Ovary (tissue), 7 donors: ENCODE measurements at regions not wholly inside any gene's neighbourhood (a gene's known extent, or its start where the extent isn't known, plus 50 kb on each side); places are given as distances from the start of the nearest gene placed in this dataset.

Experiments used
- DNase-seq, 5 donors: peaks; one replicate each; pipeline ENCODE4 v3.0.0-alpha.2; 2019 to 2020
- H3K27ac ChIP-seq, 2 donors: fragments of 200-600 bp; one replicate each; pipeline versions ENCODE4 v1.5.1 to v1.8.0; 2019 to 2022
- H3K27me3 ChIP-seq: fragments of 200-600 bp; one replicate; pipeline ENCODE4 v1.8.0; 2022
- H3K36me3 ChIP-seq: fragments of 200-600 bp; sonication (generic); one replicate; pipeline ENCODE4 v1.5.1; 2019
- H3K4me1 ChIP-seq: one replicate; pipeline ENCODE4 v1.8.1; 2013; ENCODE audit warnings: mild to moderate bottlenecking, moderate library complexity; ENCODE audit not compliant: insufficient read depth
- H3K4me3 ChIP-seq: fragments of 200-600 bp; sonication (generic); one replicate; pipeline ENCODE4 v1.5.1; 2017
- H3K9me3 ChIP-seq, 2 donors: fragments of 200-600 bp in 1 of 2; sonication (generic) in 1 of 2; one replicate each; pipeline versions ENCODE4 v1.5.1 to v1.8.1; 2013 to 2019; ENCODE audit warnings: mild to moderate bottlenecking in 1 of 2, moderate library complexity in 1 of 2
- CTCF ChIP-seq, 3 donors: fragments of 450-650 bp in 2 of 3; fragments of 200-600 bp in 1 of 3; IDR thresholded peaks; one replicate each; pipeline versions ENCODE4 v1.5.1 to v1.8.0; 2016 to 2022; ENCODE audit warnings: antibody characterized with exemption in 3 of 3, mild to moderate bottlenecking in 1 of 3
- EP300 ChIP-seq: sonication (generic); formaldehyde crosslinking; IDR thresholded peaks from one replicate; pipeline ENCODE4 v1.6.1; 2017; ENCODE audit warnings: antibody characterized with exemption
- POLR2A ChIP-seq: fragments of 450-650 bp; IDR thresholded peaks from one replicate; pipeline ENCODE4 v1.6.1; 2017; ENCODE audit warnings: antibody characterized with exemption, mild to moderate bottlenecking, moderate library complexity
- WGBS, 3 donors: extraction: QIAGEN DNeasy Blood & Tissue Kit in 1 of 3; methylation state at CpG; one replicate each; pipeline versions ENCODE4 v1.1.5 to v1.1.7; 2013 to 2017; 5-methylcytosine and 5-hydroxymethylcytosine counted together
- intact Hi-C, 4 donors: fragments of 100-400 bp; cut with DNase I; formaldehyde crosslinking; loops; one replicate each; pipeline versions ENCODE4 v1.11.0 to v1.15.1; 2022 to 2023
- donor health status: DM: no; HTN: no; CAD: no; lungs with moderate emphysema.
- donor health status: DM: no; HTN: no; CAD: no.
- donor health status: Bipolar disorder and iron deficiency.
- donor health status: DM: no; HTN: no; CAD: no.
- donor health status: DM: yes; HTN: yes; CAD: no.

- DNase-seq, result no peak
- Histone ChIP-seq H3K27me3 (no peaks in the 10 kb centered on the region), H3K36me3 (no peaks in the 10 kb centered on the region), H3K4me1 (no peaks in the 10 kb centered on the region), H3K9me3 (no peaks in the 10 kb centered on the region), H3K27ac (no peak overlapping the region), H3K4me3 (no peak overlapping the region)
- no peak for TF ChIP-seq POLR2A
- no peak for TF ChIP-seq CTCF (IDR thresholded peaks at IDR 0.05)
- intact Hi-C loops, result no loop called here
Measured at GRCh38 chrY:19392876-19393275, 351.6 kb downstream of the KDM5D start.

GRCh38 chrY:19391922-19392321 lies 352.6 kb downstream of the KDM5D start:
- WGBS, 3 donors, result no CpG with 5 or more reads among the region's 1 CpG
- H3K4me1 ChIP-seq, result no peaks in the 10 kb centered on the region
- DNase-seq, result no peak

GRCh38 chrY:19365321-19365720 lies 379.2 kb downstream of the KDM5D start:
- Histone ChIP-seq H3K9me3 (no peaks in the 10 kb centered on the region), H3K4me1 (no peaks in the 10 kb centered on the region), H3K27me3 (no peaks in the 10 kb centered on the region), H3K4me3 (no peak overlapping the region), H3K27ac (no peak overlapping the region), H3K36me3 (no peaks in the 10 kb centered on the region)
- intact Hi-C loops, result no loop called here
- no CpG with 5 or more reads among the region's 2 CpGs for WGBS, 3 donors
- DNase-seq, result no peak
- TF ChIP-seq CTCF (IDR thresholded peaks at IDR 0.05) (no peak), POLR2A (no peak), EP300 (no peak)

More at GRCh38 chrY:19391922-19392321, 352.6 kb downstream of the KDM5D start:
- intact Hi-C loops, result no loop called here
- Histone ChIP-seq H3K4me3 (no peak overlapping the region), H3K36me3 (no peaks in the 10 kb centered on the region), H3K9me3 (no peaks in the 10 kb centered on the region), H3K27me3 (no peaks in the 10 kb centered on the region), H3K27ac (no peak overlapping the region)
- TF ChIP-seq CTCF (IDR thresholded peaks at IDR 0.05) (no peak), POLR2A (no peak), EP300 (no peak)

- Histone ChIP-seq H3K27ac (no peak overlapping the region), H3K4me1 (no peaks in the 10 kb centered on the region), H3K36me3 (no peaks in the 10 kb centered on the region), H3K9me3 (no peaks in the 10 kb centered on the region), H3K27me3 (no peaks in the 10 kb centered on the region), H3K4me3 (no peak overlapping the region)
- TF ChIP-seq EP300 (no peak), POLR2A (no peak), CTCF (IDR thresholded peaks at IDR 0.05) (no peak)
- intact Hi-C loops, result no loop called here
- DNase-seq, result no peak
- no CpG with 5 or more reads among the region's 1 CpG for WGBS, 3 donors
Measured at GRCh38 chrY:19357249-19357648, 387.3 kb downstream of the KDM5D start.

GRCh38 chrY:19356735-19357134 lies 387.8 kb downstream of the KDM5D start:
- Histone ChIP-seq H3K4me1 (no peaks in the 10 kb centered on the region), H3K27me3 (no peaks in the 10 kb centered on the region), H3K36me3 (no peaks in the 10 kb centered on the region), H3K4me3 (no peak overlapping the region), H3K9me3 (no peaks in the 10 kb centered on the region), H3K27ac (no peak overlapping the region)
- TF ChIP-seq CTCF (IDR thresholded peaks at IDR 0.05), result no peak
- no peak for TF ChIP-seq POLR2A
- no peak for TF ChIP-seq EP300
- DNase-seq, result no peak
- intact Hi-C loops, result no loop called here
